Breast epithelium (tissue), 4 donors: ENCODE measurements at regions not wholly inside any gene's neighbourhood (a gene's known extent, or its start where the extent isn't known, plus 50 kb on each side); places are given as distances from the start of the nearest gene placed in this dataset.
"Not testable (repeated sequence)": the region's sequence is repeated elsewhere in the genome, so short reads cannot be mapped to it uniquely, and the experiment has no call there.

ENCODE experiments used
- DNase-seq, 2 donors: peaks; one replicate each; pipeline ENCODE4 v3.0.0-alpha.2; 2019; ENCODE audit warnings: low spot score in 2 of 2
- H3K27ac ChIP-seq, 2 donors: fragments of 200-600 bp; sonication (generic) in 1 of 2; one replicate each; pipeline ENCODE4 v1.5.1; 2016 to 2019; ENCODE audit warnings: mild to moderate bottlenecking in 1 of 2
- H3K27me3 ChIP-seq, 2 donors: fragments of 200-600 bp; sonication (generic) in 1 of 2; one replicate each; pipeline versions ENCODE4 v1.5.1 to v1.6.0; 2017 to 2019; ENCODE audit warnings: control low read depth in 1 of 2, mild to moderate bottlenecking in 1 of 2
- H3K36me3 ChIP-seq: fragments of 200-600 bp; one replicate; pipeline ENCODE4 v1.5.1; 2019
- H3K4me1 ChIP-seq, 2 donors: fragments of 200-600 bp; sonication (generic); one replicate each; pipeline ENCODE4 v1.5.1; 2016 to 2019; ENCODE audit warnings: control low read depth in 1 of 2
- H3K4me3 ChIP-seq, 3 donors: fragments of 200-600 bp; sonication (generic); 1 replicate in 2 of 3; 2 replicates in 1 of 3; pipeline ENCODE4 v1.5.1; 2016 to 2019; ENCODE audit warnings: mild to moderate bottlenecking in 3 of 3, moderate library complexity in 2 of 3
- H3K9me3 ChIP-seq, 2 donors: fragments of 200-600 bp; sonication (generic) in 1 of 2; one replicate each; pipeline ENCODE4 v1.5.1; 2016 to 2019; ENCODE audit warnings: control low read depth in 1 of 2
- POLR2A ChIP-seq: fragments of 450-650 bp; IDR thresholded peaks from one replicate; pipeline ENCODE4 v1.6.1; 2016; ENCODE audit warnings: antibody characterized with exemption, mild to moderate bottlenecking, moderate library complexity
- POLR2AphosphoS5 ChIP-seq, 3 donors: sonication (generic); formaldehyde crosslinking; IDR thresholded peaks; one replicate each; pipeline ENCODE4 v1.6.1; 2017; ENCODE audit warnings: antibody characterized with exemption in 3 of 3
- intact Hi-C: fragments of 100-400 bp; cut with DNase I; formaldehyde crosslinking; loops from one replicate; pipeline ENCODE4 v1.15.1; 2023; ENCODE audit warnings: low total_unique reads
- TF ChIP-seq, protein P1 (sequence below), 3 donors: fragments of 450-650 bp; IDR thresholded peaks; one replicate each; pipeline ENCODE4 v1.5.1; 2016 to 2017; ENCODE audit warnings: antibody characterized with exemption in 3 of 3, mild to moderate bottlenecking in 3 of 3, moderate library complexity in 3 of 3

GRCh38 chr1:88504601-88505000, 179.5 kb upstream of the PKN2 start:
- DNase-seq: no peak
- no peaks in the 10 kb centered on the region for H3K9me3 ChIP-seq
- intact Hi-C loops: no loop called here
- H3K4me1 ChIP-seq: no peaks in the 10 kb centered on the region
- no peaks in the 10 kb centered on the region for H3K36me3 ChIP-seq
- TF ChIP-seq, protein P1, sequence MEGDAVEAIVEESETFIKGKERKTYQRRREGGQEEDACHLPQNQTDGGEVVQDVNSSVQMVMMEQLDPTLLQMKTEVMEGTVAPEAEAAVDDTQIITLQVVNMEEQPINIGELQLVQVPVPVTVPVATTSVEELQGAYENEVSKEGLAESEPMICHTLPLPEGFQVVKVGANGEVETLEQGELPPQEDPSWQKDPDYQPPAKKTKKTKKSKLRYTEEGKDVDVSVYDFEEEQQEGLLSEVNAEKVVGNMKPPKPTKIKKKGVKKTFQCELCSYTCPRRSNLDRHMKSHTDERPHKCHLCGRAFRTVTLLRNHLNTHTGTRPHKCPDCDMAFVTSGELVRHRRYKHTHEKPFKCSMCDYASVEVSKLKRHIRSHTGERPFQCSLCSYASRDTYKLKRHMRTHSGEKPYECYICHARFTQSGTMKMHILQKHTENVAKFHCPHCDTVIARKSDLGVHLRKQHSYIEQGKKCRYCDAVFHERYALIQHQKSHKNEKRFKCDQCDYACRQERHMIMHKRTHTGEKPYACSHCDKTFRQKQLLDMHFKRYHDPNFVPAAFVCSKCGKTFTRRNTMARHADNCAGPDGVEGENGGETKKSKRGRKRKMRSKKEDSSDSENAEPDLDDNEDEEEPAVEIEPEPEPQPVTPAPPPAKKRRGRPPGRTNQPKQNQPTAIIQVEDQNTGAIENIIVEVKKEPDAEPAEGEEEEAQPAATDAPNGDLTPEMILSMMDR (IDR thresholded peaks at IDR 0.05): no peak
- no peaks in the 10 kb centered on the region for H3K27me3 ChIP-seq
- no peak overlapping the region for H3K27ac ChIP-seq
- no peak overlapping the region for H3K4me3 ChIP-seq

DNA sequence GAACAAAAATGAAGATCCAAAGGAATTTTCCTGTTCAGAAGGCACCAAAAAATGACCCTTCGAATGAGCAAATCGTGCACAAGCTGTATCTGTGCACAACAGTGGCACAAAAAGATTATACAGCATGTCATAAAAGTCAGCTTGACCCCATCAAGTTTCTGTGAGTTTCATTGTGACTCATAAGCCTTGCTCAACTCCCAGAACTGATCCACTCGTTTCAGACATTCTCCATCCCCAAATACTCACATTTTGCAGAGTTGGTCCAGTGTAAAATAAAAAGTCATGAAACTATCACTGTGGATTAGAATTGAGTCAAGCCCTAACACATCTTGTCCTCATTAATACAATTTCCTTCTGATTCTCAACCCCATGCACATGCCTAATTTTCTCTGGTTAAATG, 174.7 kb upstream of the PKN2 start:
- no peak for DNase-seq
- no peaks in the 10 kb centered on the region for H3K36me3 ChIP-seq
- no peak for TF ChIP-seq POLR2A
- intact Hi-C loops: no loop called here
- H3K27me3 ChIP-seq: no peaks in the 10 kb centered on the region
- H3K27ac ChIP-seq: no peak overlapping the region
- H3K4me3 ChIP-seq: no peak overlapping the region
- no peaks in the 10 kb centered on the region for H3K9me3 ChIP-seq
- no peaks in the 10 kb centered on the region for H3K4me1 ChIP-seq

DNA sequence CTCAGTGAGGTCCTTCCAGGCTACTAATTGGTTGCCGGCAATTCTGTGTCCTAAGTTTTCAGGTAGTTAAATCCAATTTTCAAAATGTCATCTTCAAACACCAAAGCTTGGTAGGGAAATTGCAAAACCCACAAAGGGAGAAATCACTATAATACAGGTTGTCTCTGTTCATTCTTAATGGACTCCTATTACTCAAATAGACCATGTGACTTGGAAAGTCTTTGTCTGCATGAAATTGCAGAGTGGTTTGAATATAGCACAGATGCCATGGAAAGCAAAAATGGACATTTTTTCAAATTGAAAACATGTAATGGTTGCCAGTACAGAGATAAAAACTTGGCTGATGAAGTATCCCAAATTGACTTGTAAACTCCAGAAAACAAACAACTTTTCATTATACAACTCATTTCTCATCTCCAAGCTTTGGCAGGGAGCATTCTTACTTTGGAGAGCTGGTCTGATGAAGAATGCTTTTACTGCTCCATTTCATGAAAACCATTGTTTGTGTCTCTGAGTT, 169.5 kb upstream of the PKN2 start:
- no peaks in the 10 kb centered on the region for H3K9me3 ChIP-seq
- H3K27ac ChIP-seq: no peak overlapping the region
- intact Hi-C loops: no loop called here
- no peaks in the 10 kb centered on the region for H3K27me3 ChIP-seq
- H3K36me3 ChIP-seq: no peaks in the 10 kb centered on the region
- no peak for DNase-seq
- no peak overlapping the region for H3K4me3 ChIP-seq
- TF ChIP-seq POLR2A: no peak
- TF ChIP-seq, protein P1 (IDR thresholded peaks at IDR 0.05): no peak
- no peak for TF ChIP-seq POLR2AphosphoS5 (IDR thresholded peaks at IDR 0.05)
- no peaks in the 10 kb centered on the region for H3K4me1 ChIP-seq

GRCh38 chr1:88517499-88517898, 166.6 kb upstream of the PKN2 start:
- H3K27me3 ChIP-seq, H3K36me3 ChIP-seq, H3K9me3 ChIP-seq, intact Hi-C loops, H3K27ac ChIP-seq, H3K4me1 ChIP-seq, DNase-seq, H3K4me3 ChIP-seq: not testable (repeated sequence)

DNA sequence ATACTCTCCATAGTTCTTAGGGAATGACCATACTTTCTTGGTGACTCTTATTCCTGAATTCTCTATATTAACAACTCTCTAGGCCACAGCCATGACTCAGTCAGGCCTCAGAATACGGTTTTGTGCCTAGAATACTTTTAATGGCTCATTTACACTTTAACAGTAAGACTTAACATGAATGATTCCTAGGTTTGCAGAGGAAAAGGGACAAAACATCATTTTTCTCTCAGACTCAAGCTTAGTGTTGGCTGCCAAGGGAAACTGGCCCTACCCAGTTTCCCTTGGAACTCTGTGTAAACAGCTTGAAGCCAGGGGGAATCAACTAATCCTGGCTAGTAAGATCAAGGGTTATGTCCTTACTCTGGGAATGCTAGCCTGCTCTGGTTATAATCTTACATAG, 164.9 kb upstream of the PKN2 start:
- no peak overlapping the region for H3K4me3 ChIP-seq
- no peaks in the 10 kb centered on the region for H3K9me3 ChIP-seq
- intact Hi-C loops: no loop called here
- H3K27ac ChIP-seq: no peak overlapping the region
- no peaks in the 10 kb centered on the region for H3K36me3 ChIP-seq
- DNase-seq: no peak
- TF ChIP-seq POLR2AphosphoS5 (IDR thresholded peaks at IDR 0.05): no peak
- no peak for TF ChIP-seq POLR2A
- TF ChIP-seq, protein P1 (IDR thresholded peaks at IDR 0.05): no peak
- H3K27me3 ChIP-seq: no peaks in the 10 kb centered on the region
- no peaks in the 10 kb centered on the region for H3K4me1 ChIP-seq

DNA sequence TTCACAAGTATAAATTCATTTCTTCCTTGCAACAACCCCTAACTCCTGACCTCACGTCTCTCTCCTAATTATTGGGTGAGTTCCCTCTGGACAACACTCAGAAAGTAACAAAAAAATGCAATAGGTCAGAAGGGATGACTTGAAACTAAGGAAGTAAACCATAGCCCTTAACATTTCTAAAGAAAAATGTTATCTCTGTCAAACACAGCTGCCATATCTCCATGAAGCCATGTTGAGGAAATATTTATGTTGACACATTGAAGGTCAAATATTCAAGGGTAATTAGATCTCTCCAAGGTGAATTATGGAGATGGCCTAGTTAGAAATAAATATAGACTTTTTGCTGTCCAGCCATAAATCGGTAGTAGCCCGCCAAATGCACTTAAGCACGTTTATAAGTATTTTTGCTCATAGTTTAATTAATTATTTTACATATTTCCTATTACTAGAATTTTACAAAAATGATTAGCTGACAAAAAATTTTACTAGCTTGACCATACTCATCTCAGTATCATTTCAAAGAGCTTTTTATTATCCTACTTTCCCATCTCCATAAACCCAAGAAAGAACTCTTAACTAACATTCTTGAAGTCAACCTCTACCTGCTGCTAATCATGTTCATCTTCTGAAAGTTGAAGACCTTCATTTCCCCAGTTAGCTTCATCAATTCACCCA, 160.1 kb upstream of the PKN2 start:
- Histone ChIP-seq H3K9me3 (no peaks in the 10 kb centered on the region), H3K27me3 (no peaks in the 10 kb centered on the region), H3K27ac (no peak overlapping the region), H3K4me3 (no peak overlapping the region), H3K36me3 (no peaks in the 10 kb centered on the region), H3K4me1 (no peaks in the 10 kb centered on the region)
- DNase-seq: no peak
- TF ChIP-seq POLR2AphosphoS5 (IDR thresholded peaks at IDR 0.05): no peak
- TF ChIP-seq, protein P1 (IDR thresholded peaks at IDR 0.05): no peak
- intact Hi-C loops: no loop called here
